Choroid plexus epithelial cell (primary cell): ENCODE measurements at regions not wholly inside any gene's neighbourhood (a gene's known extent, or its start where the extent isn't known, plus 50 kb on each side); places are given as distances from the start of the nearest gene placed in this dataset.
"Not testable (repeated sequence)": the region's sequence is repeated elsewhere in the genome, so short reads cannot be mapped to it uniquely, and the experiment has no call there.

ENCODE experiments used
- DNase-seq: peaks from one replicate; pipeline ENCODE4 v3.0.0-alpha.2; 2010; ENCODE audit warnings: low read depth
- H3K4me3 ChIP-seq: 2 replicates; pipeline ENCODE4 v1.5.1; 2011; ENCODE audit warnings: low read depth, mild to moderate bottlenecking, control low read depth, low read length, moderate library complexity
- CTCF ChIP-seq: conservative IDR thresholded peaks from 2 replicates; pipeline ENCODE4 v1.5.1; 2011; ENCODE audit warnings: low read depth, mild to moderate bottlenecking, control low read depth, inconsistent platforms, low read length, moderate library complexity

- no peak for DNase-seq
- no peak for TF ChIP-seq CTCF
- H3K4me3 ChIP-seq: no peak overlapping the region
Observed at GRCh38 chr6:62819640-62820039, 391.6 kb upstream of the FKBP1C start.

- TF ChIP-seq CTCF: no peak
- H3K4me3 ChIP-seq: no peak overlapping the region
Observed at GRCh38 chr6:62808565-62809293, 402.5 kb upstream of the FKBP1C start.

GRCh38 chr6:62805431-62805830, 405.8 kb upstream of the FKBP1C start:
- no peak for TF ChIP-seq CTCF
- no peak overlapping the region for H3K4me3 ChIP-seq
- DNase-seq: no peak

More at GRCh38 chr6:62808565-62809293, 402.5 kb upstream of the FKBP1C start:
- no peak for DNase-seq

- no peak for DNase-seq
Observed at GRCh38 chr6:62803094-62803493, 408.2 kb upstream of the FKBP1C start.

GRCh38 chr6:62797190-62797589, 414.1 kb upstream of the FKBP1C start:
- H3K4me3 ChIP-seq: no peak overlapping the region
- DNase-seq: no peak
- no peak for TF ChIP-seq CTCF

More at GRCh38 chr6:62803094-62803493, 408.2 kb upstream of the FKBP1C start:
- TF ChIP-seq CTCF: no peak
- H3K4me3 ChIP-seq: no peak overlapping the region

GRCh38 chr6:62775427-62776022, 435.7 kb upstream of the FKBP1C start:
- DNase-seq: peak; percentile 7
- TF ChIP-seq CTCF: peak; percentile 30
- H3K4me3 ChIP-seq: no peak overlapping the region

GRCh38 chr6:62766174-62766573, 445.1 kb upstream of the FKBP1C start:
- H3K4me3 ChIP-seq, DNase-seq: not testable (repeated sequence)
